ENCODE measurements at regions not wholly inside any gene's neighbourhood (a gene's known extent, or its start where the extent isn't known, plus 50 kb on each side); places are given as distances from the start of the nearest gene placed in this dataset.

- Histone ChIP-seq H2BK120ac (ENCODE audit: low read depth, low read length) (no peak overlapping the region), H3K4ac (ENCODE audit: low read depth, low read length) (no peak overlapping the region), H3K23ac (ENCODE audit: low read depth, low read length) (no peak overlapping the region), H2BK20ac (ENCODE audit: low read depth, low read length) (no peak overlapping the region), H3K9ac (ENCODE audit: low read depth, low read length) (no peak overlapping the region), H3K56ac (ENCODE audit: extremely low read depth, insufficient read depth, low read length) (no peak overlapping the region), H2BK15ac (ENCODE audit: low read depth, low read length) (no peak overlapping the region), H2AK9ac (replicated peaks; ENCODE audit: low read depth, low read length, poor library complexity) (no peak overlapping the region), H3K4me1 (ENCODE audit: control insufficient read depth, insufficient read depth, low read length) (no peaks in the 10 kb centered on the region), H3K4me3 (ENCODE audit: insufficient read depth, low read depth, low read length) (no peak overlapping the region), H4K5ac (ENCODE audit: low read depth, low read length) (no peak overlapping the region), H3K27ac (ENCODE audit: insufficient read depth, low read length) (no peak overlapping the region), H4K20me1 (ENCODE audit: insufficient read depth, low read length) (no peaks in the 10 kb centered on the region), H3K9me1 (ENCODE audit: insufficient read depth, low read length) (no peaks in the 10 kb centered on the region), H3K18ac (ENCODE audit: low read depth, low read length) (no peak overlapping the region), H2AFZ (replicated peaks; ENCODE audit: low read length, poor library complexity) (no peak overlapping the region), H3K14ac (replicated peaks; ENCODE audit: low read depth, low read length) (no peak overlapping the region), H3K9me3 (ENCODE audit: control insufficient read depth, insufficient read depth, low read length) (no peaks in the 10 kb centered on the region; the same call in 1 of the 2 replicates), H4K8ac (ENCODE audit: low read depth in 2 of 2, low read length in 2 of 2) (no peak overlapping the region), H2BK5ac (ENCODE audit: low read depth, low read length, poor library complexity, severe bottlenecking) (no peak overlapping the region), H3K27me3 (ENCODE audit: control insufficient read depth, insufficient read depth, low read length) (no peaks in the 10 kb centered on the region), H3K4me2 (ENCODE audit: low read depth, low read length) (no peak overlapping the region), H4K91ac (ENCODE audit: insufficient read depth, low read depth, low read length) (no peak overlapping the region), H3K79me1 (ENCODE audit: low read depth in 1 of 2, low read length in 2 of 2) (no peaks in the 10 kb centered on the region), H2AK5ac (ENCODE audit: low read depth, low read length) (no peak overlapping the region), H3K36me3 (ENCODE audit: control insufficient read depth, insufficient read depth, low read length) (no peaks in the 10 kb centered on the region)
- DNase-seq: no peak
- BruUV-seq (replicated peaks): no TSS peak
- TF ChIP-seq MXI1 (IDR thresholded peaks at IDR 0.05; ENCODE audit: borderline replicate concordance, low read depth, low read length): no peak
- no peak for TF ChIP-seq ELK1 (IDR thresholded peaks at IDR 0.05; ENCODE audit: borderline replicate concordance, low read depth, low read length)
- TF ChIP-seq POLR2A (IDR thresholded peaks at IDR 0.05; ENCODE audit: low read depth, low read length): no peak
- TF ChIP-seq MAFK (IDR thresholded peaks at IDR 0.05; ENCODE audit: low read depth, low read length): no peak
- TF ChIP-seq CEBPB (IDR thresholded peaks at IDR 0.05; ENCODE audit: low read depth, low read length): no peak
- TF ChIP-seq NFE2L2 (IDR thresholded peaks at IDR 0.05; ENCODE audit: low read depth, low read length): no peak
- TF ChIP-seq CTCF (conservative IDR thresholded peaks at IDR 0.05; ENCODE audit: low read depth, low read length): no peak
- TF ChIP-seq BHLHE40 (IDR thresholded peaks at IDR 0.05; ENCODE audit: low read depth, low read length): no peak
- no peak for TF ChIP-seq RCOR1 (IDR thresholded peaks at IDR 0.05; ENCODE audit: insufficient replicate concordance, low read length)
- TF ChIP-seq CHD1 (IDR thresholded peaks at IDR 0.05; ENCODE audit: low read depth, low read length): no peak
- no peak for TF ChIP-seq RFX5 (IDR thresholded peaks at IDR 0.05; ENCODE audit: low read depth, low read length)
- TF ChIP-seq FOS (IDR thresholded peaks at IDR 0.05; ENCODE audit: low read depth, low read length): no peak
- no peak for TF ChIP-seq SMC3 (IDR thresholded peaks at IDR 0.05; ENCODE audit: low read depth, low read length)
- TF ChIP-seq RAD21 (IDR thresholded peaks at IDR 0.05; ENCODE audit: low read length): no peak
- TF ChIP-seq, protein P1, sequence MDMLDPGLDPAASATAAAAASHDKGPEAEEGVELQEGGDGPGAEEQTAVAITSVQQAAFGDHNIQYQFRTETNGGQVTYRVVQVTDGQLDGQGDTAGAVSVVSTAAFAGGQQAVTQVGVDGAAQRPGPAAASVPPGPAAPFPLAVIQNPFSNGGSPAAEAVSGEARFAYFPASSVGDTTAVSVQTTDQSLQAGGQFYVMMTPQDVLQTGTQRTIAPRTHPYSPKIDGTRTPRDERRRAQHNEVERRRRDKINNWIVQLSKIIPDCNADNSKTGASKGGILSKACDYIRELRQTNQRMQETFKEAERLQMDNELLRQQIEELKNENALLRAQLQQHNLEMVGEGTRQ (IDR thresholded peaks at IDR 0.05; ENCODE audit: low read depth, low read length): no peak
- no peak for TF ChIP-seq MAZ (IDR thresholded peaks at IDR 0.05; ENCODE audit: borderline replicate concordance, low read depth, low read length)
- in situ Hi-C loops (cut with MboI; ENCODE audit: low sequenced_read_pairs) (no loop called here), intact Hi-C loops (cut with micrococcal nuclease) (no loop called here), dilution Hi-C loops (cut with HindIII; ENCODE audit: low sequenced_read_pairs, unreplicated experiment) (no loop called here)
- no peak for ATAC-seq (ENCODE audit: low read depth)
- POLR2A ChIA-PET (ENCODE audit: unreplicated experiment): no interaction called here
- no CpG with 5 or more reads among the region's 2 CpGs for WGBS, 2 experiments (ENCODE audit: extremely low coverage in 2 of 2, insufficient read length in 1 of 2)
- CTCF ChIA-PET: no interaction called here
These were observed 914.5 kb upstream of the AGA start for GRCh38 chr4:178356725-178357124.

Measured in IMR-90 (cell line).